Raji (cell line): ENCODE measurements at regions not wholly inside any gene's neighbourhood (a gene's known extent, or its start where the extent isn't known, plus 50 kb on each side); places are given as distances from the start of the nearest gene placed in this dataset.

ENCODE experiments used
- POLR2A ChIP-seq: IDR thresholded peaks from 2 replicates; pipeline ENCODE4 v1.6.1; 2011; ENCODE audit warnings: low read depth, low read length, control low read depth; ENCODE audit not compliant: insufficient read depth

- no peak for TF ChIP-seq POLR2A
Measured at GRCh38 chr20:48471759-48472408, 355.9 kb downstream of the PREX1 start.

DNA sequence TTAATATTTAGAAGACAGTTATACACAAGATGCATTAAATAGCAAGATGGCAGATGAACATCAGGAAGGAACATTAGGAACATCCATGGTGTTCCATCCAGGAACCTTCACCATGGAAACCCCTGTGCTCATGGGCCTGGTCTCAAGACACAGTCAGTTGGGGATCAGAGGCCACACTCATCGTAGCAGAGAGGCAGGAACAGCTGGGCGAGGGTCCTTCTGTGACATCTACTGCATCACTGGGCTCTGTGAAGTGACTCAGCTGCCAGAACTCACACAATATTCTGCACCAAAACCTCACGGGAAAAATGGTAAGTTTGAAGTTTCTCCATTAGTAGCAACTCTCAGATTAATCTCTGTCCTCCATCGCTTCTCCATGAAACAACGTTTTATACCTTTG lies 356.6 kb downstream of the PREX1 start:
- TF ChIP-seq POLR2A: no peak

GRCh38 chr20:48470141-48470540 lies 357.7 kb downstream of the PREX1 start:
- TF ChIP-seq POLR2A: no peak

GRCh38 chr20:48469026-48469425 lies 358.8 kb downstream of the PREX1 start:
- TF ChIP-seq POLR2A: no peak

DNA sequence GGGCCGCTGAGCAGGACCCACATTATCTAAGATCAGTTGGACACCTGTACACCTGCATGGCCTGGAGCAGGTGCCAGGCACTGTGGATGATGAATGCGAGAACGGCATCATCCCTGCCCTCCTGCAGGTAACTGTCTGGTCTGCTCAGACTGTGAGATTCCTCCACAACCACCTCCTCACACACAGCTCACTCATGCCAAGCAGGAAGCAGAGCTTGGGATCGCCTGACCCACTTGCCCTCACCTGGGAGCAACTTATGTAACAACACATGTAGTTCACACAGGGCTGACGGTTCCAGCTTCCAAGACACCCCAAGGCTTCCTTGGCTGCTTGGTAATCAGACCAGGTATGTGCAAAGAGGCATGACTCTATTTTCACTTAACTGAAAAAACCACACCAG lies 359.2 kb downstream of the PREX1 start:
- no peak for TF ChIP-seq POLR2A

- TF ChIP-seq POLR2A: 0 out of 2 replicates have a peak, but pooled peaks have one; percentile 17
Measured at GRCh38 chr20:48467622-48468021, 360.2 kb downstream of the PREX1 start.

GRCh38 chr20:48465271-48465670 lies 362.5 kb downstream of the PREX1 start:
- TF ChIP-seq POLR2A: no peak

DNA sequence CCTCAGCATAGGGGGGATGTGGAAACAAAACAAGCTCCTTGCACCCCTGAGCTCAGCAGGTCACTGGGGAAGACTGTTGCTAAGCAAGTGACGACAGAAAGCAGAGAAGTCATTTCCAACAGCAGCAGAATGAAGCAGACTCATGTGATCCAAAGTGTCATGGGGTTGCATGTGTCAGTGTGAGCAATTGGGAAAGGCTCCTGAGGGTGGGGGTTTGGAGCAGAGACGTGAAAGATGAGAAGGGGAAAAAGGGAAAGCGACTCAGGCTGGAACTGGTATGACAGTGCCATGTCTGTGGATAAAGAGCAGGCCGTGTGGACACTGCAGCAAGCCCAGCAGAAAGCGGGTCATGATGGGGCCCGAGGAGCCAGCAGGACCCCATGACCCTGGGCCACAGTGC lies 363.9 kb downstream of the PREX1 start:
- TF ChIP-seq POLR2A: no peak

DNA sequence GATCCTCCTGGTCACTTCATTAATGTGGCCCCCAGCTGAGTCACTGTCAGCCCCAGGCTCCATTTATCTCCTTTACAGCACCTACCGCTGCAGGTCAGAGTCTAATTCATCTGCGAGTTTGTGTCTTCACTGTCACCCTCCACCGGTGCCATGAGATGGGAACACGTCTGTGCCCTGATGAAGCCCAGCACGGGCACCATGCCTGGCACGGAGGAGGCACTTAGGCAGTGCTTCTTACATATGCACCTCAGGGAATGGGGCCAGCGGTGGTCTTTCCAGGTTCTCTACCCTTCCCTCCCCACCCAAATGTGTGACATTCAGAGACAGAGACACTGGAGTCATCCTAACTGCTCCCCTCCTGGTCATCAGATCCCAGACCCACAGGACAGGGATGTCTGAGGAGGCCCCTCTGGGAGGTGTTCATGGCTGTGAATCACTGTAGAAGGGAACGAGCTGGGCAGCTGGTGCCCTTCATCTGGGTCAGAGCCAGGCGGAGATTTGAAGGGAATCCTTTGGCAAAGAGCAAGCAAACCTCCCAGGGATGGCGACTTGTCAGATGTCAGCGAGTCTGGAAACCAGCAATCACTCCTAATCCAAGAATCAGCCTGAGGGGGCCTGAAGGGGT lies 364.6 kb downstream of the PREX1 start:
- no peak for TF ChIP-seq POLR2A

- TF ChIP-seq POLR2A: no peak
Measured at GRCh38 chr20:48461735-48462119, 366.1 kb downstream of the PREX1 start.

- TF ChIP-seq POLR2A: no peak
Measured at GRCh38 chr20:48461091-48461734, 366.6 kb downstream of the PREX1 start.

DNA sequence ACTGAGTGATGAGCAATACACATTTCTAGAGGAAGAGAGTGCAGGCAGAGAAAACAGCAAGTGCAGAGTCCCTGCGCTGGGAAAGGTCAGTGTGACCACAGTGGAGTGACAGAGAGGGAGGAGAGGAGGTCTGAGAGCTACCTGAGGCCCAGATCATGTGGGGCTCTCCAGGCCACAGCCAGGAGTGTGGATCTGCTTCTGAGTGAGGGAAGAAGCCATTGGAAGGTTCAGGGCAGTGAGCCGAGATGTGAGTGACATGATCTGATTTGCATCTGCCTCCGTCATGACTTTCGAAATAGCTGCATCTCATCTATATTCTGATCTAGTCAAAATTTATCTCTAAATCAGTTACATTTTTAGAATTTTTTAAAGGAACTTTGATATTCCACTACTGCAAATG lies 367.1 kb downstream of the PREX1 start:
- TF ChIP-seq POLR2A: no peak

DNA sequence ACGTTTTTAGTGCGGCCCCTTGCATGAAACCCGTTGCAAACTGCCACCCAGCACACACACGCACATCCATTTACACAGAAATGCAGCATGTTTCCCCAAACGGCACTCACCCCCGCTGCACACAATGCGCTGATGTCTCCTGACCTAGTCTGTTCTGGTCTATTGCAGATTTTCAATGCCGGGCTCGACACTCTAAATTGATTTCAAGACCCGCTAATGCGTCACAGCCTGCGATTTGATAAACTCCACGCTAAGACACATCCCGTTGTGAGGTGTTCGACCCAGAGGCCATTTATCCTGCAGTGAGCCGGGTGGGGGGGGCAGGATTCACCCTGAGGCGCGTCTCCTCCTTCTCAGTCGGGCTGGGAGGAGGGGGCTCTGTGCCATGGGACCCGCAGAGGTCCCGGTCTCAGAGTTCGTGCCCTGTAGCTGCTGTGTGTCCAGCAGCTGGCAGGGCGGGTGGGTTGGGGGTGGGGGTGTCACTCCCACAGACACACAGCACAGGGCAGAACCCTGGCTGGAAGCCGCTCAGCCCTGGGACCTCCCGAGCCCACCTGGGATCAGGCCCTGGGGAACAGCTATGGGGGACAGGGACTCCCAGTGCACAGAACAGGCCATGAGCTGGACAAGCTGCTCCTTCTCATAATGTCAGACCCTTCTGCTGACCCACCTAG lies 367.9 kb downstream of the PREX1 start:
- TF ChIP-seq POLR2A: no peak

DNA sequence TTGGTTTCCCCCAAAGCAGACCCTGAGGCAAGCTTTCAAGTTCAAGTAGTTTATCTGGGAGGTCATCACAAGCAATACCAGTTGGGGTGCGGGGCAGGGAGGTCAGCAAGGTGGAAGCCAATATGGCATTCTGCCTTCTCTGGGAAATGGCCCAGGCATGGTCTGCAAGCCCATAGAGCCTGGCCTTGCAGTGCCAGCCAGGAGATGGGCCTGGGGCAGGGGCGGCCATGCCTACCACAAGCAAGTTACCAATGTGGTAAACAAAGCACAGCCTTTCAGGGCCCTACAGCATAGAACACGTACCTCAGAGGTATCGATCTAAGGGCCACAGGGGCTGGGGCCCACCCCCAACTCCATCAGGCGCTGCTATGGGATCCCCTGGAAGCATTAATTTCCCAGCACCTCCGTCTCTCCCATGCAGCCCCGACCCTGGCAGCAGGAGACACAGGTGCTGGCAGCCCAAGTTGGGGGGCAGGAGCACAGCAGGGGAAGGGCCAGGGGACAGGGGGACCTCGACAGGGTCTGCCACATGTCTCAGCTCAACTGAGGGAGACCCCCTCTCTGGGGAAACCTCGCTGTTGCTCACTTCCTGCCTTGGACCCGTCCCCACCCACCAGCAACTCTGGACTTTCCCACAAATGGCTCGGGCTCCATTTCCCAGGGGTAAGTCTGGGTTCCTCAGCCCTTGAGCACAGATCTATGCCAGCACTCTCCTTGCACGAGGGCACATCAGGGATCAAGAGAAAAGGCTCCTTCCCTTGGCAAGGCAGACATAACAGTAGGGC lies 369.0 kb downstream of the PREX1 start:
- no peak for TF ChIP-seq POLR2A

GRCh38 chr20:48458003-48458377 lies 369.8 kb downstream of the PREX1 start:
- TF ChIP-seq POLR2A: no peak
